Stimulated activated CD4-positive, alpha-beta T cell treated with anti-CD3 and anti-CD28 coated beads, Interleukin-2, amount 100 ng/mL, for 48 hours (primary cell): ENCODE measurements at regions not wholly inside any gene's neighbourhood (a gene's known extent, or its start where the extent isn't known, plus 50 kb on each side); places are given as distances from the start of the nearest gene placed in this dataset.

ENCODE experiments used
- DNase-seq, 2 donors: peaks; one replicate each; pipeline ENCODE4 v3.0.0-alpha.2; 2020

GRCh38 chr5:33224285-33224961 is 216.3 kb upstream of the TARS1 start:
- no peak for DNase-seq

DNA sequence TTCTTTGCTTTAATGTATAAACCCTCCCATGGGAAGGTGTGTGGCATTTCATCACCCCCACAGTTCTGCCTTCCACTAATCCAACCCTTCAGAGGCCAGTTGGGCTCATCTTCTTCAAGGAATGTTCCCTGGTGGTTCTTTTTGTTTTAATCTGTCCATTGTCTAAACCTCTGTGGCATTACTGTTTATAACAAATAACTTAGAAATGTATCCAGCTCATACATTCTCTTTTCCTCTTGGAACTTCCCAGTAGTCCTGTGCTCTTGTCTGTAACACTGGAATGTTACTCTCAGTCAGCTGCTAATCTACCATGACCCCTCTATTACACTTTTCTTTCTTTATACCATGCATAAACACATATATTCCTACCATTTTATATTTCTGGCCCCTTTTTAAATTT is 213.5 kb upstream of the TARS1 start:
- no peak for DNase-seq

- no peak for DNase-seq
These were observed 213.0 kb upstream of the TARS1 start for GRCh38 chr5:33227746-33228145.

DNA sequence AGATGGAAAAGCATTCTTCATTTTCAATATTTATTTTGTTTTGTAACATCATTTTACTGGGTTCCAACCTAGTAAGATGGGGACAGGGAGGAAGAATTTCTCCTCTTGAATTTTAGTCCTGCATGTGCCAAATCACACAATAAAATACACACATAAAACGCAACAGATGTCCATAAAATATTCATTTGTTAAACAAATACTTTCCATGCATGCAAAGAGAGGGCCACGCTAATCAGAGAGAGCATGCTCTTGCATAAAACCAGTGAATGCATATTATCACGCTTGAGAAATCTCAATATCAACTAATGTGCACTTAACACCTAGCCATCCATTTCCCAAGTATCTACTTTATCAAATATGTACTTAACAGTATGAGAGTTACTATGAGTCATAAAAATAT is 212.6 kb upstream of the TARS1 start:
- no peak for DNase-seq

DNA sequence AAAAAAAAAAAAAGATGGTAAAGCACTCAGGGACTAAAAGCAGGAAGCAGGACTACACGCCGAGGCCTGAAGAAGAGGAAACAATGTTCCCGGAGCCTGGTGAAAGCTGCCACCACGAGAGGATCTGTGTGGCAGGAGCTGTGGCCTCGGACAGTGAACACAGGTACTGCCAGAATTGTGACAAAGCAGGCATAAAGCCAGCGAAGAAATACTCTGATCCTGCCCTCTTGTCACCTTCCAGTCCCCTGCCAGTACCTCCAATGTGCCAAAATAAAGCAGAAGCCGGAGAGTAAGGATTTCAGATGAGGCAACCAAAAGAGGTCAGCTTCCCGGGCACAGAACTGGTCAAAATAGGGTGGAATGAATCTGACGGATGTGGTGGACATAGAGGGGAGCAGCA is 211.5 kb upstream of the TARS1 start:
- no peak for DNase-seq

DNA sequence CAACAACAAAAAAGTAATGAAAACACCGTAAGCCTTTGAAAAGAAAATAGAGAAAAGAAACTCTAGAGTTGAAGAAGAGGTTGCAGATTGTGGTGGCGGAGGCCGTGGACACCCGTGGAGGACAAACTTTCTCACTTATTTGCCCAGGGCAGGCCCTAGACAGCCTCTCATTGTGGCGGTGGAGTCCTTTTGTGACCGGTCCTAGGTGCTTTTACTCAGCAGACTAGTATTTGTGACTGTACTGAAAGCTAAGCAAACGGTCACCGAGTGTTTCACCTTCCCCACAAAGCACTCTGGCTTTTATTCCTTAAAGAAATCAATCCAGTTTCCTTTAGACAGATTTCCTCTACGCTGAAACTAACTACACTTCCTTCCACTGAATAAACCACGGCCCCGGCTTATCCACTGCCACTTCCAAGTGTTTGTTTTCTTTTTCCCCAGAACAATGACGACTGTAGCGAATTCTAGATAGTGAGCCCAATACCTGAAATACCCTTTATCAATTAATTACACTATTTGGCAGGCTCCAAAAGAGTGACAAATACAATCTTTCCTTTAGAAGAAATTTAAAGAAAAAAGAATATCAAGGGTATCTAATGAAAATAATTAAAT is 210.2 kb upstream of the TARS1 start:
- no peak for DNase-seq

GRCh38 chr5:33231214-33231710 is 209.5 kb upstream of the TARS1 start:
- no peak for DNase-seq

- no peak for DNase-seq
These were observed 208.8 kb upstream of the TARS1 start for GRCh38 chr5:33231935-33232334.

- DNase-seq, result no peak
These were observed 207.8 kb upstream of the TARS1 start for GRCh38 chr5:33232731-33233505.

DNA sequence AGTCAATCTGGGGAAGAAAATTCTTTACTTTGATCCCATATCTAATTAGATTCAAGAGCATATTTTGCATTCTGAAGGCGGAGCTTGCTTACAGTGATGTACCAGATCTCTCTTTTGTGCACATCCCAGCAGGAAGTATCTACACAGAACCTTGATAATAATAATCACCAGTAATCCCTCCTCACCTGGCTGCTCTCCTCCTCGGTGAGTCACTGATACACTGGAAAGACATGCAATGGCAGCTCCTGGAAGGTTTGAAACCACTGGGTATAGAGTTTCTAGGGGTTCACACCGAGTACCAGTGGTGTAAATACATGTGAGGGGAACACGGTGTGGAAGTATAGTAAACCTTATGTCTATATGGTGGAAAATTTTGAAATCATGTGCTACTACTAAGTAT is 205.5 kb upstream of the TARS1 start:
- DNase-seq, result no peak

DNA sequence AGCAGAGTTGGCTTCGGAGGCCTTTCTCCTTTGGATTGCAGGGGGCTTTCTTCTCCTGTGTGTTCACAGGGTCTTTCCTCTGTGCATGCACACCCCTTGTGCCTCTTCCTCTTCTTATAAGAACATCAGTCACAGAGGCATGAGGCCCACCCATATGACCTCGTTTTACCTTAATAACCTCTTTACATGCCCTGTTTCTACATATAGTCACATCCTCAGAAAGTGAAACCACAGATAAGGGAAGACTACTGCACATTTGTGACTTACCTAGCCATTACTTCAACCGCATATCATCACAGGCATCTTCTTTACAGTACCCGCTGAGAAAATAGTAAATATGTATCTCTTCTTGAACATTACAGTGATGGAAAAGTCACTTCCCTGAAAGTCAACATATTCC is 204.9 kb upstream of the TARS1 start:
- DNase-seq, result no peak

DNA sequence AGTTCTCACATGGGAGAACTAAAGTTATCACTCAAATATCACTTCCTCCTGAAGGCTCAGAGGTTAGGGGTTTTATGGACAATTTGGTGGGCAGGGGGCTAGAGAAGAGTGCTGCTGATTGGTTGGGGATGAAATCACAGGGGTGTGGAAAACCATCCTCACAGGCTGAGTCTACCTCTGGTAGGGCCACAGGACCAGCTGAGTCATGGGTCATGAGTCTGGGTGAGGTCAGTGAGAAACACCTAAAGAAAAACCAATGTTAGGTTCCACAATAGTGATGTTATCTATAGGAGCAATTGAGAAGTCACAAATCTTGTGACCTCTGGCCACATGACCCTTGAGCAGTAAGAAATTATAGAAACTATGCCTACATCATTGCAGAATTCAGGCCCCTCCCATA is 203.3 kb upstream of the TARS1 start:
- DNase-seq, result no peak

DNA sequence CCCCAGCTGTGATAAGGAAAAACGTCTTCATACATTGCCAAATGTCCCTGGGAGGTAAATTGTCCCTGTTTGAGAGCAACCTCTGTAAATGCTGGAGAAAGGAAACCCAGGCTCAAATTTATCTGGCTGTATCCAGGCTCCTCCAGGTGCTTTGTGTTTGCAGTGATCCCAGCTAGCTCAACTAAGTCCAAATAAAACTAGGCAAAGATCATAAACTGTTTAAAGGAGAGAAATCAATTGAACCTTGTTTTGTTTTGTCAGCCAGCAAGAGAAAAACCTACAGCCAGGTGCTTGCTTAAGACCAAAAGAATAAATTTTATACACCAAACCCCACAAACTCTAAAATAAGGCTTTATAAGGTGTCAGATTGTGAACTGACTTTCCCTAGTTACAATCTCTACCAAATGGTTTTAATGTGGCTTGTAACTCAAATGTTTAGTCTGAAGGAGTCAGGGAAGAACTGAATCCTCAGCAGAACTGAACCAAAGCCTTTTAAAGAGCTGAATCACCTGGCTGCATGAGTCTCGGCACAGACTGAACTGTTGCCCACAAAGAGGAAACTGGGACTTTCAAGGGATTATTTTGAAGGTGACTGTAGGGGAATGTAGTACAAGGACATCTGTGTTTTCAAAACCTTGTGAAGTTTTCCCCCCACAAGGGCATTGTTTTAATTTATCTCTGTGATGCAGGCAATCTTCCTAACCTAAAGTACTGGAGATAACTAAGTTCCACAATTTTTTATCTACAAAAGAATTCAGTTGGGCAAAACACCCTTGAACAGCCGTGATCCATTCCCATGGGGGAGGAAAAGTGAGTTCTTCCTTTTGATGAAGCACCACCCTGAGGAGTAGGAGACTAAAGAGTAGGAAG is 201.7 kb upstream of the TARS1 start:
- no peak for DNase-seq

GRCh38 chr5:33240558-33240957 is 200.2 kb upstream of the TARS1 start:
- no peak for DNase-seq

GRCh38 chr5:33241802-33242201 is 199.0 kb upstream of the TARS1 start:
- no peak for DNase-seq

DNA sequence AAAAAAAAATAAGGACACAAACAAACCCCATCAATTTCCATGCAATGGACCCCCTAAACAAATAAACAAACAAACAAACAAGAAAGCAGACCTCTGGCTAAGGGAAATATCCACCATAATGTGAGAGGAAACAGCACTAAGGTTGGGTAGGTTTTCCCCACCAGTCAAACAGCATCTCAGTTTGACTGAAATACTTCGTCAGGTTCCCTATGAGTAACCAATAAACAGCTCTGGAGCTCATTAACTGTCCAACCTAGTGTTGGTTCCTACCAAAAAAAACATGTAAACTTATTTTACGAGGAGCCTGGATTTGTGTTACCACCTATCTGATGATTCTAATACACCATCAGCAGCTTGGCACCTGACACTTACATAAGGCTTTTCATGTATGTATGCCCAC is 198.5 kb upstream of the TARS1 start:
- no peak for DNase-seq

- DNase-seq, result no peak
These were observed 196.2 kb upstream of the TARS1 start for GRCh38 chr5:33244441-33245150.

GRCh38 chr5:33254579-33254978 is 186.2 kb upstream of the TARS1 start:
- no peak for DNase-seq

DNA sequence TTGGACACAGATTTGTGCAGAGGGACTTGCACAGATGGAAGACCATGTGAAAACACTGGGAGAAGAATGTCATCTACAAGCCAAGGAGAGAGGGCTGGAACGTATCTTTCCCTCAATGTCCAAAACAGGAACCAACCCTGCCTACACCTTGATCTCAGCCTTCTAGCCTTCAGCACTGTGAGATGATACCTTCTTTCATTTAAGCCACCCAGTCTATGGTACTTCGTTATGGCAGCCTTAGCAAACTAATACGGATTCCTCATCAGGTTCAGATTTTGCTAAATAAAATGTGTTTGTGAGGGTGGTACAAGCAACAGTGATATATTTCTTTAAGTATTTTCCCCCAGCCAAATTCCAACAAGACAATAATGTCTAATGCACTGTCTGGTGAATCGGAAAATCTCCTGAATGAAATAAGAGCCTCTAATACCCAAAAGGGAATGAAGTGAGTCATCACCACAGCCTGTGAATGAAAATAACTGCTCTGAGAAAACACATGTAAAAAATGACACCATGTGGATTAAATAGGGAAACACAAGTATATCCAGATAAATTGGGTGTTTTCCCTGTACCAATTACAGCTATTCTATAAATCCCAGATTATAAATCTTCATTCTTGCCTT is 182.8 kb upstream of the TARS1 start:
- no peak for DNase-seq

DNA sequence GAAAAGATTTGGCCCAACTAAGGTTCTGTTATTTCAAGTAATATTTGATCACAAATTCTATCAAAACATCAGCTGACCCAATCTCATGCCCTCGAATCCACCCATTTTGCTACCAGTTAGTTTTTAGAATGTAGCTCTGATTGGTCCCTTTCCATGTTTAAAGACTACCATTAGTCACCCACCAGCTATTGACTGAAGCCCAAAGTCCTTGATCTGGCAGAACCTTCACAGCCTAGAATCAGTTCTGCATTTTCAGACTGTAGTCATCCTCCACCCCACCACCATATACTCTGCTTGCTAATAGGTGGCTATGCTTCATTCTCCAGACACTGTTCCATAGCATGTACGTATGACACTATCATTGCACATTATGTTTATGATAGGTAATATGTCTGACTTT is 182.2 kb upstream of the TARS1 start:
- no peak for DNase-seq

DNA sequence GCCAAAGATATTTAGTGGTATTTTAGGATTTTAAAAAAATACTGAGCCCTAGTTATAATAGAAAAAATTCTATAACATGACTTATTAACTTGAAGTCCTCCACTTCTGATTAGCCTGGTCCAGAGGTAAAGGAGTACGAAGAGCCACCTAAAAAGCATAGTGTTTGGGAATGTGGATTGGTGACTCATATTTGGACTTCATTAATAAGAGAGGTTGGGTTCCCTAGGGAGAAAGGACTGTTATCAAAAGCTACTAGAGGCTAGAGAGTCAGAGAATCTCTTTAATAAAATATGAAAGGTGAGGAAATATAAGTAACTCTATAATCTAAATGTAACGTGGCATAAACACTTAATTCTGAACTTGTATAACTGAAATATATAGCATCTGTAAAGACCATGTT is 180.7 kb upstream of the TARS1 start:
- DNase-seq, result no peak

GRCh38 chr5:33261305-33261704 is 179.5 kb upstream of the TARS1 start:
- no peak for DNase-seq
